ENCODE measurements at regions not wholly inside any gene's neighbourhood (a gene's known extent, or its start where the extent isn't known, plus 50 kb on each side); places are given as distances from the start of the nearest gene placed in this dataset.
A peak's percentile ranks its signal among the peaks of the same experiment; 100 is the strongest.

- peaks cover 17% of the 10 kb centered on the region for H3K27me3 ChIP-seq
- no peaks in the 10 kb centered on the region for H3K36me3 ChIP-seq
- in situ Hi-C loops (cut with MboI; ENCODE audit: low pct_ligation_motif_present in 1 of 4, low pct_unique_long_range_greater_than_20kb in 1 of 4, low sequenced_read_pairs in 3 of 4) (loop anchor here in 2 of 4 donors (25.0 kb wide), 1 partner anchor 1251 kb away; no protein-coding TSS in a partner anchor), intact Hi-C loops (cut with DNase I; ENCODE audit: low total_unique reads) (no loop called here)
- 39 to 61% methylated on average over 2 to 3 of the region's 3 CpGs for WGBS, 2 donors (ENCODE audit: low coverage in 1 of 2)
- no peak overlapping the region for H3K4me3 ChIP-seq
- no peaks in the 10 kb centered on the region for H3K4me1 ChIP-seq
- H3K9me3 ChIP-seq, result no peaks in the 10 kb centered on the region
- no peak for TF ChIP-seq POLR2A (IDR thresholded peaks at IDR 0.05)
- no peak for TF ChIP-seq CTCF (IDR thresholded peaks at IDR 0.05)
- TF ChIP-seq EP300 (IDR thresholded peaks at IDR 0.05; ENCODE audit: low read depth), result no peak
- TF ChIP-seq POLR2AphosphoS5 (IDR thresholded peaks at IDR 0.05), result no peak
- DNase-seq, result no peak
- no peak overlapping the region for H3K27ac ChIP-seq
Observed at GRCh38 chr12:30813525-30814294, 59.0 kb upstream of the CAPRIN2 start.

GRCh38 chr12:30811966-30812365 lies 57.2 kb upstream of the CAPRIN2 start:
- peaks cover 0 to 3% (median 0%) of the 10 kb centered on the region in 4 donors for H3K4me1 ChIP-seq
- no peak overlapping the region for H3K4me3 ChIP-seq
- H3K36me3 ChIP-seq, result no peaks in the 10 kb centered on the region
- H3K9me3 ChIP-seq, result no peaks in the 10 kb centered on the region
- H3K27ac ChIP-seq, result no peak overlapping the region
- H3K27me3 ChIP-seq, result peaks cover 2% of the 10 kb centered on the region
- TF ChIP-seq CTCF (IDR thresholded peaks at IDR 0.05) (no peak), POLR2A (IDR thresholded peaks at IDR 0.05) (no peak), POLR2AphosphoS5 (IDR thresholded peaks at IDR 0.05) (no peak), EP300 (IDR thresholded peaks at IDR 0.05; ENCODE audit: low read depth) (no peak)
- in situ Hi-C loops (cut with MboI; ENCODE audit: low pct_ligation_motif_present in 1 of 4, low pct_unique_long_range_greater_than_20kb in 1 of 4, low sequenced_read_pairs in 3 of 4) (loop anchor here in 2 of 4 donors (25.0 kb wide), 1 partner anchor 1250 kb away; no protein-coding TSS in a partner anchor), intact Hi-C loops (cut with DNase I; ENCODE audit: low total_unique reads) (no loop called here)
- no peak for DNase-seq
- WGBS, 2 donors (ENCODE audit: low coverage in 1 of 2), result 61 to 69% methylated on average over 4 of the region's 4 CpGs

- in situ Hi-C loops (cut with MboI; ENCODE audit: low pct_ligation_motif_present in 1 of 4, low pct_unique_long_range_greater_than_20kb in 1 of 4, low sequenced_read_pairs in 3 of 4) (loop anchor here in 2 of 4 donors (25.0 kb wide), 1 partner anchor 1249 kb away; no protein-coding TSS in a partner anchor), intact Hi-C loops (cut with DNase I; ENCODE audit: low total_unique reads) (no loop called here)
- DNase-seq, result no peak
- no peaks in the 10 kb centered on the region for H3K27me3 ChIP-seq
- TF ChIP-seq CTCF (IDR thresholded peaks at IDR 0.05) (no peak), POLR2A (IDR thresholded peaks at IDR 0.05) (no peak), EP300 (IDR thresholded peaks at IDR 0.05; ENCODE audit: low read depth) (no peak), POLR2AphosphoS5 (IDR thresholded peaks at IDR 0.05) (no peak)
- H3K9me3 ChIP-seq, result no peaks in the 10 kb centered on the region
- H3K36me3 ChIP-seq, result no peaks in the 10 kb centered on the region
- H3K4me3 ChIP-seq, result no peak overlapping the region
- peaks cover 0 to 3% (median 0%) of the 10 kb centered on the region in 4 donors for H3K4me1 ChIP-seq
- WGBS, 2 donors (ENCODE audit: low coverage in 1 of 2), result 67 to 89% methylated on average over 1 to 2 of the region's 2 CpGs
- no peak overlapping the region for H3K27ac ChIP-seq
Observed at GRCh38 chr12:30810918-30811317, 56.2 kb upstream of the CAPRIN2 start.

GRCh38 chr12:30807695-30808034 lies 52.9 kb upstream of the CAPRIN2 start:
- Histone ChIP-seq H3K27ac (no peak overlapping the region), H3K36me3 (no peaks in the 10 kb centered on the region), H3K27me3 (no peaks in the 10 kb centered on the region), H3K4me1 (peaks cover 0 to 3% (median 0%) of the 10 kb centered on the region in 4 donors), H3K9me3 (no peaks in the 10 kb centered on the region), H3K4me3 (no peak overlapping the region)
- no peak for DNase-seq
- intact Hi-C loops (cut with DNase I; ENCODE audit: low total_unique reads), result no loop called here
- peak in 1 of 5 experiments; percentile 4 for TF ChIP-seq CTCF (IDR thresholded peaks at IDR 0.05)
- no peak for TF ChIP-seq POLR2A (IDR thresholded peaks at IDR 0.05)
- in situ Hi-C loops (cut with MboI; ENCODE audit: low pct_ligation_motif_present in 1 of 4, low pct_unique_long_range_greater_than_20kb in 1 of 4, low sequenced_read_pairs in 3 of 4), result loop anchor here in 3 of 4 donors (10.0 to 25.0 kb wide), 2 partner anchors 1245 to 1253 kb away; no protein-coding TSS in a partner anchor
- WGBS, 2 donors (ENCODE audit: low coverage in 1 of 2), result 39 to 73% methylated on average over 1 of the region's 1 CpG
